ENCODE measurements at regions not wholly inside any gene's neighbourhood (a gene's known extent, or its start where the extent isn't known, plus 50 kb on each side); places are given as distances from the start of the nearest gene placed in this dataset.
"Not testable (repeated sequence)": the region's sequence is repeated elsewhere in the genome, so short reads cannot be mapped to it uniquely, and the experiment has no call there.

DNA sequence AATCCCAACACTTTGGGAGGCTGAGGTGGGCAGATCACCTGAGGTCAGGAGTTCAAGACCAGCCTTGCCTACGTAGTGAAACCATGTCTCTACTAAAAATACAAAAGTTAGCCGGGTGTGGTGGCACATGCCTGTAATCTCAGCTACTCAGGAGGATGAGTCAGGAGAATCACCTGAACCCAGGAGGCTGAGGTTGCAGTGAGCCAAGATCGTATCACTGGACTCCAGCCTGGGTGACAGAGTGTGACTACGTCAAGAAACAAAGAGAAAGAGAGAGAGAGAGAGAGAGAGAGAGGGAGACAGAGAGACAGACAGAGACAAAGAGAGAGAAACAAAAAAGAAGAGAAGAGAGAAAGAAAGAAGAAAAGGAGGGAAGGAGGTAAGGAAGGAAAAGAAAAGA, 454.0 kb upstream of the CHAC2 start:
- not testable (repeated sequence) for H3K4me3 ChIP-seq (ENCODE audit: low read length); DNase-seq (ENCODE audit: low read depth, low spot score)

DNA sequence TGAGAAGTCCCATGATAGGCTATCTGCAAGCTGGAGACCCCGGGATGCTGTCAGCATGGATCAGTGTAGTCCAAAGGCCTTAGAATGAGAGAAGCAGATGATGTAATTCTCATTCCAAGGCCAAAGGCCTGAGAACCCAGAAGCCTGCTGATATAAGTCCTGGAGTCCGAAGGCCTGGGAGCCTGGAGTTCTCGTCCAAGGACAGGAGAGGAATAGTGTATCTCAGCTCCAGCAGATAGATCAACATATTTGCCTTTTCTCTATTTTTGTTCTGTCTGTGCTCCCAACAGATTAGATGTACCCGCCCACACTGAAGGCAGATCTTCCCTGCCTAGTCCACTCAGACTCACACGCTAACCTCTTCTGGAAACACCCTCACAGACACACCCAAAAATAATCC, 454.9 kb upstream of the CHAC2 start:
- no peak for DNase-seq (ENCODE audit: low read depth, low spot score)
- no peak overlapping the region for H3K4me3 ChIP-seq (ENCODE audit: low read length)

DNA sequence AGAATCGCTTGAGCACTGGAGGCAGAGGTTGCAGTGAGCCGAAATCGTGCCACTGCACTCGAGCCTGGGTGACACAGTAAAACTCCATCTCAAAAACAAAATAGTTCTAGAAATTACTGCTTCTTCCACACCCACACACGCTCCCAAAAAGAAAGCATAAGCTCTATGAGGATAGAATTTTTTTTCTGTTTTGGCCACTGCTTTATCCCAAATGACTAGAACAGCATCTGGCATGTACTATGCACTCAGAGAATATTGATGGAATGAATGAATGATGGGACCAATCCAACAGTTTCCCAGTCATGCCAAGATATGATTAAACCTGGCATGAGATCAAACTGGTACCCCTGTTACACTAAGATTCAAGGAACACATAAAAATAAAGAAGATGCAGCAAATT, 455.4 kb upstream of the CHAC2 start:
- H3K4me3 ChIP-seq (ENCODE audit: low read length), result no peak overlapping the region
- no peak for DNase-seq (ENCODE audit: low read depth, low spot score)

DNA sequence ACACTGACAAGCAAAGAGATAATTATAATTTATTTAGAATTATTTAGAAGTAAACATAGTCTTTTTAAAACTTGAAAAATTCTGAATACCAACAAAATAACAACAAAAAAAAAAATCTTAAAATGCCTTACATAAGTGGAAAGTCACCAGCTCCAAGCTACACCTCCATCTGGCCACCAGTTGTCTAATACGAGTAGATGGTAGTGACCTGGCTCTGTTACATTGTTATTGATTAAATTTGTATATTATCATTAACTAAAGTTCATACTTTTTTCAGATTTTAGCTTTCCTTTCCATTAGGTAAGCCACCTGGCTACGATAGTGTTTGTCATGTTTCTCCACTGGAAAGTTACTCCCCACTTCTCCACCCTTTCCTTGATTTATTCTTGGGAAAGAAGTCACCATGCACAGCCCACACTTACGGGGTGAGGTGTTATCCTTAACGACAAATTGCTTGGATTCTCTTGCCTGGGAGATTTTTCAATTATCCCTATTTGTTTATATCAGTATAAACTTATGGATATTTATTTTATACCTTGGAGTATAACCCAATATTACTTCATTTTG, 464.5 kb upstream of the CHAC2 start:
- H3K4me3 ChIP-seq (ENCODE audit: low read length), result no peak overlapping the region
- no peak for DNase-seq (ENCODE audit: low read depth, low spot score)

DNA sequence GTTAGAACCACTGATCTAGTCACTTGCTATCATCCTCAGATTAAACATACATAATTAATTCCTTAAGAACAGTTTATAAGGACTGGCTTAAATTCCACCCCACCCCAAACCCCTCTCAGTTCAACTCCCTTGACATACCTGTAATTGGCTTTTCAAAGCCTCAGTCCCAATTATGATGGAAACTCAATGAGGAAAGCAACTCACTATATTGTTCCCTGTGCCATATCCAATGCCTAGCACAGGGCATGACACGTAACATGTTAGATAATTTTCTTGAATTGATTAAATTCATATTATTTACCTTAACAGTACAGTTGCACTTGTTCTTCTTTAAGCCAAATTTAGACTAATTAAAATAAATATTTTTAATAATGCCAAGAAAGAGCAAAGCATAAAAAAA, 465.1 kb upstream of the CHAC2 start:
- DNase-seq (ENCODE audit: low read depth, low spot score), result no peak
- no peak overlapping the region for H3K4me3 ChIP-seq (ENCODE audit: low read length)

DNA sequence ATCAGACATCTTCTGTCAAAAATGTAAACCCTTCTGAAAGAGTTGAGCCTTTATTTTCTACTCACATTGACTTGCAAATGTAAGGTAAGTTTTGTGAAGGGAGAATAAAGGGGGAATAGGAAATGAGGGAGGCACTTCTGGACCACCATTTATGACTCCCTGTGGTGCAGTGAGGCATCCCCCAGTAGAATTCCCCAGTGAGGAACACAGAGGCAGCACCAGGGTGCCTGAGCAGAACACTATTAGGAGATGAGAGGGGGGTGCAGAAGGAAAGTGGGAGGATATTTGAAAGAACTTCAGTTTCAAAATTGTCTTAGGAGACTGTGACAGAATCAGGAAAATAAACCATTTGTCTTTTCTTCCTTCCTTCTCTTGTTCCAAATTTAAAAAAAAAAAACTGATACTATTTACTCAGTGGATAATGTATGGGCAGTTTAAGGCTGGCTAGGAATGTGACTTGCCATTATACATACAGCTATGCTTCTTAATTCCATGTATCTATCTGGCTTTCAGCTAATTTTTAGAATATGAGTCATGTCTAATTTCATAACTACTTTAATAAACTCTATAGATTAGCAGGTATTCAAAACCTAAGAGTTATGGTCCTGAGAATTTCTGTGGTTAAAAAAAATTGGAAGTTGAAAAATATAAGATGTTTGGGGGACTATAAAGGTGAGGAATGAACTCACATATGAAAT, 478.1 kb upstream of the CHAC2 start:
- DNase-seq (ENCODE audit: low read depth, low spot score), result no peak
- H3K4me3 ChIP-seq (ENCODE audit: low read length), result no peak overlapping the region

DNA sequence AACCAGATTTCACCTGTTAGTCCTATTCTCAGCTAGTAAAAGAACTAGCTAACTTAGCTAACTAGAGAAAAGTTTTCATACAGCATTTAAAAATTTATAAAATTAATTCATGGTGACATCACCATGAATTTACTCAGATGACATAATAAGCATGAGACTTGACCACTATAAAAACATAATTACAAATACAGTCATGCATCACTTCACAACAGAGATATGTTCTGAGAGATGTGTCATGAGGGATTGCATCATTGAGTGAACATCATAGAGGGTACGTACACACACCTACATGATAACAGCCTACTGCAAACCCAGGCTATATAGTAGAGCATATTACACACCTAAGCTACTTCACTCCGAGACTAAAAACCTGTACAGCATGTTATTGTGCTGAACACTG, 481.3 kb upstream of the CHAC2 start:
- DNase-seq (ENCODE audit: low read depth, low spot score), result no peak
- no peak overlapping the region for H3K4me3 ChIP-seq (ENCODE audit: low read length)

DNA sequence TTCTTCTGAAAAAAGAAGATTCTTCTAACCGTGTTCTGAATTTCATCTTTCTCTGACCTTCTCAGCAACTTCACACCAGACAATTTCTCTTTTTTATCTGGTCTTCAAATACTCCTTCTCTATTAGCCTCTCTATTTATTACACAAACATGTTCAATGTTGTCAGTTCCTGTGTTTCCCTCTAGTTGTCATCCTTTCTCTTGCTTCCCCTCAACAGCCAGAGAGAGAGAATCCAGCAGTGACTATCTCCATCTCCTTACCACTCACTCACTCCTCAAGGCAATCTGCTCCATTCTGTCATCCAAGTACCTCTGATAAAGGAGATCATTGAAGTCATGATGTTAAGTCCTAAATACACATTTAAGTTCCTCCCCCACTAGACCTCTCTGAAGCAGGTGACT, 491.9 kb upstream of the CHAC2 start:
- DNase-seq (ENCODE audit: low read depth, low spot score), result no peak
- H3K4me3 ChIP-seq (ENCODE audit: low read length), result no peak overlapping the region

DNA sequence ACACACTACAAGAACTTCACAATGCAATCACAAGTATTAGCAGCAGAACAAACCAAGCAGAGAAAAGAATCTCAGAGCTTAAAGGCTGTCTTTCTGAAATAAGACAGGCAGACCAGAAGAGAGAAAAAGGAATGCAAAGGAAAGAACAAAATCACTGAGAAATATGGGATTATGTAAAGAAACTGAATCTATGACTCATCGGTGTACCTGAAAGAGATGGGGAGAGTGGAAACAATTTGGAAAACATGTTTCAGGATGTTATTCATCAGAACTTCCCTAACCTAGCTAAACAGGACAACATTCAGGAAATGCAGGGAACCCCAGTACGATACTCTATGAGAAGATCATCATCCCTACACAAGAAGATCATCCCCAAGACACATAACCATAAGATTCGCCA, 499.0 kb upstream of the CHAC2 start:
- H3K4me3 ChIP-seq (ENCODE audit: low read length), result no peak overlapping the region
- no peak for DNase-seq (ENCODE audit: low read depth, low spot score)

DNA sequence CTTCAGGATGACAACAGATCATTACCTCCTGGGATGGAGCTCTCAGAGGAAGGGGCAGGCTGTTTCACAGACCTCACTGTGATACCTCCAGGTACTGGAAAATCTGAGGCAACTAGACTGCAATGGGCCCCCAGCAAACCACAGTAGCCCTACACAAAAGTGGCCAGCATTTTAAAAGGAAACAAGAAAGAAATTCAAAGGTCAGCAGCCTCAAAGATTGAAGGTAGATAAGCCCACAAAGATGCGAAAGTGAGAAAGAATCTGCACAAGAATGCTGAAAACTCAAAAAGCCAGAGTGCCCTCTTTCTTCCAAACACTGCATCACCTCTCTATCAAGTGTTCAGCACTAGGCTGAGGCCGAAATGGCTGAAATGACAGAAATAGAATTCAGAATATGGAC, 499.5 kb upstream of the CHAC2 start:
- no peak for DNase-seq (ENCODE audit: low read depth, low spot score)

DNA sequence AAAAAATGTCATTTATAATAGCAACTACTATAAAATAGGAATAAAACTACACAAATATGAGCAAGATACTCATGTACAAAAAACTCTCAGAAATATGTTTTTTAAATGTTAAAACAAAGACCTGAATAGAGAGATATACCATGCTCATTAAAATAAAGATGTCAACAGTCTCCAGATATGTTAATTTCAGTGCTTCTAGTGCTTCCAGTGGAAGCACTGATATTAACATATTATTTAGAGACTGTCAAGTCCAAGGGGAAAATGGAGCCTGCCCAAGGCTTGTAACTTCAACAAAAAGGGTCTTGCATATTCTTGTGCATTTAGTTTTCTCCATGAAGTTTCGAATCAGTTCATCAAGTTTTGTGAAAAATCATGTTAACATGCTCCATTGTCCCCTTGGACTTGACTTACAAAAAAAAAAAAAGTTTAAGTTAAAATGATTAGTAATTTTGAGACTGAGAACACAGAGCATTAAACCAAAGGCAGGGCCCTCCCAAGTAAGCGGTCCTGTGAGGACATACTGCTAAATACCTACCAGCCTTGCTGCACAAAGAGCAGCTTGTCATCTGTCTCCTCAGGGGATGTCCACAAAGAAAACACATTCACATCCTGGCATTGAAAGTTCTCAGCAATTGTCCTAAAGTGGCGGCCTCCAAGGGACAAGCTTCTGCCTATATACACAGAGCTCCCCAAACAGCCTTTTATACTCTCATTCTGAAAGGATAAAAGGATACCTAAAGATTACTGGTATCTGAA, 501.9 kb upstream of the CHAC2 start:
- H3K4me3 ChIP-seq (ENCODE audit: low read length), result no peak overlapping the region
- DNase-seq (ENCODE audit: low read depth, low spot score), result no peak

More for the DNA sequence above, 499.5 kb upstream of the CHAC2 start:
- no peak overlapping the region for H3K4me3 ChIP-seq (ENCODE audit: low read length)

DNA sequence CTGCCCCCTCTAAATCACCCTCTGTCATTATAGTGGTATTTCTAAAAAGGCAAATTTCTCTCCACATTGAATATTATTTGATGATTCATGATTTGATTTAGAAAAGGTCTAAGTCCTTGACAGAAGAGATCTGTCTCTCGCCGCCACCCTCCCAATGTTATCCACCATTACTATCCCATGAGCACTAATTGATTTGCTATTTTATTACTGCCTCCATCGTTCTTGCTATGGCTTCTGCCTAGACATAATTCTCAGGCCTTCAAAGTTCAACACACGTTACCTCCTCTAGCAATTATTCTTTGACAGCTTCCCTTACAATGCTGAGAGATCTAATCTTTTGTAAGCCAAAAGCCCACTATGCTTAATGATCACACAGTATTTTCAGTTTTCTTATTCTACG, 507.0 kb upstream of the CHAC2 start:
- no peak overlapping the region for H3K4me3 ChIP-seq (ENCODE audit: low read length)
- DNase-seq (ENCODE audit: low read depth, low spot score), result no peak

DNA sequence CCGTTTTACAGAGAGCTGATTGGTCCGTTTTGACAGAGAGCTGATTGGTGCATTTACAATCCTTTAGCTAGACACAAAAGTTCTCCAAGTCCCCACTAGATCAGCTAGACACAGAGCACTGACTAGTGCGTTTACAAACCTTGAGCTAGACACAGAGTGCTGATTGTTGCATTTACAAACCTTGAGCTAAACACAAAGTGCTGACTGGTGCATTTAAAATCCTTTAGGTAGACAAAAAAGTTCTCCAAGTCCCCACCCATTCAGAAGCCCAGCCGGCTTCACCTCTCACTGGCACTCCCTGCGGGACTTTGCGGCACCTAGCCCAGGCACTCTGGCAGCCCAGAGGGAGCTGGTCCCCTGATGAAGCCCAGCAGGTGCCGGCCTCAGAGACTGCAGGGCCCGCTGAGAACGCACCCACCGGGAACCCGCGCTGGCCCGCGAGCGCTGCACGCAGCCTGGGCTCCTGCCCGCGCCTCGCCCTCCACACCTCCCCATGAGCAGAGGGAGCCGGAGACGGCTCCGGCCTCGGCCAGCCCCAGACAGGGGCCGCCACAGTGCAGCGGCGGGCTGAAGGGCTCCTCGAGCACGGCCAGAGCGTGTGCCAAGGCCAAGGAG, 508.1 kb upstream of the CHAC2 start:
- H3K4me3 ChIP-seq (ENCODE audit: low read length), result no peak overlapping the region
- DNase-seq (ENCODE audit: low read depth, low spot score), result no peak

DNA sequence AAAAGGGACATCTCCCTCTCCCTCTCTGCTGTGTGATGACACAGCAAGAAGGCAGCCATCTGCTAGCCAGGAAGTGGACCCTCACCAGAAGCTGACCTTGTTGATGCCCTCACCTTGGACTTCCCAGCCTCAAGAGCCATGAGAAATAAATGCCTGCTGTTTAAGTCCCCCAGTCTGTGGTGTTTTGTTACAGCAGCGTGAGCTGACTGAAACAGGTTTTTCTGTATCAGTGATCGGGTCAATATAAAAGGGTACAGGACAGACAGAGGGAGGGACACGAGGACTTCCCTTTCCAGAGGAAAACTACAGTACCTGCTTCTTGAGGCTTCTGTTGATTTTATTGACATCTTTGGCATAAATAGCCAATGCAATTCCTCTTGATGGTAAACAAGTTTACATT, 510.3 kb upstream of the CHAC2 start:
- DNase-seq (ENCODE audit: low read depth, low spot score), result no peak
- H3K4me3 ChIP-seq (ENCODE audit: low read length), result no peak overlapping the region

DNA sequence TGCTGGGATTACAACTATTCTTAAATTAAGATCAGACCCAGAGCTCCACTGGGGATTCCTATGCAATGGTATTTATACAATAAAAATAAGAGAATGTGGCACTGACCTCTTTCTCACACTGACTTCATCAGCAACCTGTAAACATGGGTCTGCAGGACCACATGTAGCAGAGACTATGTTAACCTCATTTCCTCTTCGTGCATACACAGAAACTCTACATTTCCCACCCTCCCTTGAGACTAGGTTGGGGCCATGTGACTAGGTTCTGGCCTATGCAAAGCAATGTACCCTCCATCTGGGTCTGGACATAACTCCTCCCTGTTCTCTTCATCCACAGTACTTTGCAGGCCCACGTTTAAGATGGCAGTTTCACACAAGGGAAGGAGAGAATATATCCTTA, 514.4 kb upstream of the CHAC2 start:
- DNase-seq (ENCODE audit: low read depth, low spot score), result no peak
- no peak overlapping the region for H3K4me3 ChIP-seq (ENCODE audit: low read length)

DNA sequence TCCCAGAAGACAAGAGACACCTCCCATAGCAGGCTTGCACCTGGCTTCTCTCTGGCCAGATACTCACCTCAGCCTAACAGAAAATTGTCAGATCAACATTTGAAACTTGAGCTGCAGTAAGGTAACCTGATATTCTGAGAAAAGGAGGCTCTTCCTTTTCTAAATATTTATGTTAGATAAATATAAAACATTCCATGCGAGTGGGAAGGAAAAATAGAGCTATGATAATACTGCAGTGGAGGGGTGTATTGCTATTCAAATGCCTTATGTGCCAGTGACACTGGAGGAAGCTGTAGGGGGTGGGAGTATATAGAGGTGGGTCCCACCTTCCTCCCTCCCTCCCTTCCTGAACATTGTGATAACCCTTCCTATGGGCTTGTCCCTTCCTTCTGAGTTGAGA, 515.5 kb upstream of the CHAC2 start:
- H3K4me3 ChIP-seq (ENCODE audit: low read length), result no peak overlapping the region
- DNase-seq (ENCODE audit: low read depth, low spot score), result no peak

DNA sequence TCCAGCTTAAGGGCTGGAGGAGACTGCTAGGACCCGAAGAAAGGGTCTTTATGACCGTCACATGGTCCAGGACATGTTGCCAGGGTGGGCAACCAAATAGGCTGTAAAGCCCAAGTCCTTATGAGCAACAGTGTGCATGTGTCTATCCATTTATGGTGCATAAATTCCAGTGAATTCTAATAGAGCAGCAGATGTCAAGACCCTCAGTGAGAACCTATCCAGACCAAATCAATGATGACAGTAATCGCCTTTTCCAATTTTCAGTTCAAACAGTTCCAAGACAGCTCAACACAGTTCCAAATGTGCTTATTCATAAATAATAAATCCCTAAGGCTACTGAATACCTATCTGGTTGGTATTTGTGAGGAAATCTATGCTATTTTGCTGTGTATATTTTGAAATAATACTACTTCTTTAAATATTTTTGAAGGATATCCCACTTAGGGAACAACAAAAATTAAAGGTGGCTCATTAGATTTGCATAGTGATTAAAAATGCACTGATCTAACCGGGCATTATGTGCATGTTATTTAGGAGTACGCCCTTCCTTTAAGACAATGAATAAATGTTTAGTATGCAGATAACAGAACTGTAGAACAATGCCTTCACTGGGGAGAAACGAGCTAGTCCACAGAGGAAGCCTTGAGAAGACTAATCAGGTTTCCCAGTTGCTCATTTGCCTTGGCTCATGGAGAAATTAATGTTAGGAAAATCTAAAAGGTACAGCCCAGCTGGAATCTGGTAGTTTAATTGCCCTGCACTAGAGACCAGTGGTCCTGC, 519.5 kb upstream of the CHAC2 start:
- no peak overlapping the region for H3K4me3 ChIP-seq (ENCODE audit: low read length)
- DNase-seq (ENCODE audit: low read depth, low spot score), result no peak

DNA sequence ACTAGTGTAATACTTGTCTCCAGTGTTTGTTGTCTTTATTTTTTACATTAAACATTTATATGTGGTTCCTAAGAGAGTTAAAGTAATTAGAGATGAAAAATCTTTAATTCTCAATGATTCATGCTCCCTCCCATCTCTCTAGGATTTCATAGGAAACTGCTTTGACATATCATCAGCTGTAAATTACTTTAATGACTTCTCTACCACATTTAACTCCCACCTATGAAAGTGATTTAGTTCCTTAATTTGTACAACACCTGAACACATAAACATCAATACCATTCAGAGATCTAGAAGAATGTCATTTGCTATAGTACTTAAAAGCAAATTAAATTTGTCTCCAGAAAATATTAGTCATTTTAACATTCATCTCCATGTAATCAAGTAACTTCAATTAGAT, 524.2 kb upstream of the CHAC2 start:
- H3K4me3 ChIP-seq (ENCODE audit: low read length), result no peak overlapping the region
- no peak for DNase-seq (ENCODE audit: low read depth, low spot score)

DNA sequence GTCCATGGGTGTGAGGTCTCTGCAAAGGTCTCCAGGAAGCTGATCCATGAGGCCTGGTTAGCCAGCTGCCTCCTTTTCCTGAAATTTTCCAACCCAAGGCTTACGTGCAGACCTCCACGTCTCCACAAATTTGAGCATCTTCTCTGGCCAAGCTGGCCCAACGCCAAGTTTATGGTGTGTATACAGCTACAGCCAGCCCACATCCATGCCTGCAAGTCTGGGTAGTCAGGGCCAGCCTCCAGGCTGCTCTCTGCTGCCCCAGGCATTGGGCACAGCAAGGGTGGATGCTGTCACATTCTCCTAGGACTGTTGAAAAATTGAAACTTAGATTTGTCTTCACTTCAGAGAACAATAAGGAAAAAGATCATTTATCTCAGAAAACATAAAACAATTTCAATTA, 525.5 kb upstream of the CHAC2 start:
- no peak for DNase-seq (ENCODE audit: low read depth, low spot score)

More for the DNA sequence above, 525.5 kb upstream of the CHAC2 start:
- H3K4me3 ChIP-seq (ENCODE audit: low read length), result no peak overlapping the region
